ENCODE measurements at regions not wholly inside any gene's neighbourhood (a gene's known extent, or its start where the extent isn't known, plus 50 kb on each side); places are given as distances from the start of the nearest gene placed in this dataset.

- ChIA-PET POLR2A (no interaction called here), CTCF (no interaction called here)
- TF ChIP-seq ZFP36 (IDR thresholded peaks at IDR 0.05; ENCODE audit: borderline replicate concordance, partially characterized antibody) (no peak), HES2 (IDR thresholded peaks at IDR 0.05) (no peak), JUN (IDR thresholded peaks at IDR 0.05) (no peak), NPAS2 (CRISPR knock-in tag; IDR thresholded peaks at IDR 0.05; ENCODE audit: borderline replicate concordance) (no peak), PHF8 (IDR thresholded peaks at IDR 0.05; ENCODE audit: borderline replicate concordance, low read depth) (no peak), JUNB (IDR thresholded peaks at IDR 0.05) (no peak), ZC3H11A (IDR thresholded peaks at IDR 0.05) (no peak), EHF (CRISPR knock-in tag; IDR thresholded peaks at IDR 0.05) (no peak), ESRRA (IDR thresholded peaks at IDR 0.05; ENCODE audit: borderline replicate concordance, low read length) (no peak), POLR2A (IDR thresholded peaks at IDR 0.05; ENCODE audit: low read length) (no peak), CBX8 (IDR thresholded peaks at IDR 0.05) (no peak), ZNF302 (CRISPR knock-in tag; IDR thresholded peaks at IDR 0.05) (no peak), TP53 (CRISPR knock-in tag; IDR thresholded peaks at IDR 0.05) (no peak)
- no peak overlapping the region for H3K27ac ChIP-seq
- H3K4me3 ChIP-seq, result no peak overlapping the region
- no peaks in the 10 kb centered on the region for H3K9me3 ChIP-seq
- no peak for DNase-seq (ENCODE audit: low read depth in 1 of 2, low spot score in 1 of 2)
- 11% methylated on average over 2 of the region's 2 CpGs for WGBS (ENCODE audit: missing lambda C conversion rate)
- FAIRE-seq, result no peak
- no peaks in the 10 kb centered on the region for H3K4me1 ChIP-seq
- no peak for ATAC-seq
- H3K4me2 ChIP-seq, result no peak overlapping the region
Measured at GRCh38 chr11:16454289-16454863, 98.0 kb upstream of the SOX6 start.

GRCh38 chr11:16448123-16448717 lies 91.9 kb upstream of the SOX6 start:
- no peak for FAIRE-seq
- ChIA-PET POLR2A (no interaction called here), CTCF (interaction anchor here (1.2 to 1.3 kb wide), 2 partner anchors 159 to 165 kb away, joined by 3 read pairs; no protein-coding TSS in a partner anchor)
- Histone ChIP-seq H3K9me3 (no peaks in the 10 kb centered on the region), H3K4me3 (no peak overlapping the region), H3K4me1 (no peaks in the 10 kb centered on the region), H3K27ac (no peak overlapping the region), H3K4me2 (no peak overlapping the region)
- no peak for DNase-seq (ENCODE audit: low read depth in 1 of 2, low spot score in 1 of 2)
- 7% methylated on average over 1 of the region's 1 CpG for WGBS (ENCODE audit: missing lambda C conversion rate)
- ATAC-seq, result no peak
- TF ChIP-seq HOXB13 (CRISPR knock-in tag; IDR thresholded peaks at IDR 0.05; ENCODE audit: low read depth), result no peak
- TF ChIP-seq CBX8 (IDR thresholded peaks at IDR 0.05), result no peak
- no peak for TF ChIP-seq POLR2AphosphoS2 (conservative IDR thresholded peaks at IDR 0.05; ENCODE audit: low read length)
- TF ChIP-seq ESRRA (IDR thresholded peaks at IDR 0.05; ENCODE audit: borderline replicate concordance, low read length), result no peak
- TF ChIP-seq SMC3 (IDR thresholded peaks at IDR 0.05), result no peak
- TF ChIP-seq MAZ (IDR thresholded peaks at IDR 0.05; ENCODE audit: borderline replicate concordance, low read depth, low read length), result no peak
- no peak for TF ChIP-seq EP300 (IDR thresholded peaks at IDR 0.05)
- TF ChIP-seq RFX5 (IDR thresholded peaks at IDR 0.05), result no peak
- no peak for TF ChIP-seq BHLHE40 (IDR thresholded peaks at IDR 0.05; ENCODE audit: low read depth, low read length)
- no peak for TF ChIP-seq KDM1A (IDR thresholded peaks at IDR 0.05; ENCODE audit: low read depth)
- no peak for TF ChIP-seq REST (IDR thresholded peaks at IDR 0.05)
- no peak for TF ChIP-seq FOSB (CRISPR knock-in tag; IDR thresholded peaks at IDR 0.05)

Measured in A549 (cell line).